Esophagus muscularis mucosa (tissue), 4 donors: ENCODE measurements at regions not wholly inside any gene's neighbourhood (a gene's known extent, or its start where the extent isn't known, plus 50 kb on each side); places are given as distances from the start of the nearest gene placed in this dataset.

Experiments
- DNase-seq: peaks from one replicate; pipeline ENCODE4 v3.0.0-alpha.2; 2017; ENCODE audit errors: extremely low spot score
- H3K27ac ChIP-seq, 4 donors: fragments of 200-600 bp; sonication (generic); replicated peaks in 1 of 4; 1 replicate in 3 of 4; 2 replicates in 1 of 4; pipeline ENCODE4 v1.5.1; 2016 to 2019; ENCODE audit warnings: mild to moderate bottlenecking in 1 of 4
- H3K27me3 ChIP-seq, 4 donors: fragments of 200-600 bp; sonication (generic); one replicate each; pipeline versions ENCODE4 v1.5.1 to v1.6.0; 2016 to 2019
- H3K36me3 ChIP-seq, 4 donors: fragments of 200-600 bp; sonication (generic); one replicate each; pipeline ENCODE4 v1.5.1; 2016 to 2019
- H3K4me1 ChIP-seq, 4 donors: fragments of 200-600 bp; sonication (generic); one replicate each; pipeline ENCODE4 v1.5.1; 2016 to 2019
- H3K4me3 ChIP-seq, 4 donors: fragments of 200-600 bp; sonication (generic); 1 replicate in 2 of 4; 2 replicates in 2 of 4; pipeline ENCODE4 v1.5.1; 2016 to 2019; ENCODE audit warnings: mild to moderate bottlenecking in 4 of 4, moderate library complexity in 1 of 4
- H3K9me3 ChIP-seq, 4 donors: fragments of 200-600 bp; sonication (generic); 1 replicate in 3 of 4; 2 replicates in 1 of 4; pipeline ENCODE4 v1.5.1; 2016 to 2019
- CTCF ChIP-seq, 3 experiments: fragments of 200-600 bp in 2 of 3; fragments of 450-650 bp in 1 of 3; sonication (generic) in 2 of 3; IDR thresholded peaks; one replicate each; pipeline ENCODE4 v1.5.1; 2017 to 2019; ENCODE audit warnings: antibody characterized with exemption in 3 of 3, mild to moderate bottlenecking in 2 of 3, moderate library complexity in 1 of 3
- EP300 ChIP-seq: sonication (generic); formaldehyde crosslinking; IDR thresholded peaks from one replicate; pipeline ENCODE4 v1.6.1; 2017; ENCODE audit warnings: antibody characterized with exemption
- POLR2A ChIP-seq: fragments of 450-650 bp; IDR thresholded peaks from one replicate; pipeline ENCODE4 v1.6.1; 2017; ENCODE audit warnings: antibody characterized with exemption, moderate library complexity, mild to moderate bottlenecking, low read depth
- POLR2AphosphoS5 ChIP-seq, 2 donors: sonication (generic); formaldehyde crosslinking; IDR thresholded peaks; one replicate each; pipeline ENCODE4 v1.6.1; 2017; ENCODE audit warnings: antibody characterized with exemption in 2 of 2
- WGBS: methylation state at CpG from one replicate; pipeline ENCODE4 v1.1.5; 2018; 5-methylcytosine and 5-hydroxymethylcytosine counted together
- intact Hi-C: fragments of 100-400 bp; cut with DNase I; formaldehyde crosslinking; loops from one replicate; pipeline ENCODE4 v1.15.1; 2023

GRCh38 chr1:87786229-87786628 lies 457.5 kb downstream of the LMO4 start:
- Histone ChIP-seq H3K27me3 (no peaks in the 10 kb centered on the region), H3K36me3 (no peaks in the 10 kb centered on the region), H3K9me3 (no peaks in the 10 kb centered on the region), H3K4me3 (no peak overlapping the region), H3K4me1 (peaks cover 0 to 15% (median 9%) of the 10 kb centered on the region in 4 donors), H3K27ac (no peak overlapping the region)
- intact Hi-C loops, result no loop called here
- DNase-seq, result no peak
- WGBS, result 93% methylated on average over 1 of the region's 1 CpG
- TF ChIP-seq POLR2AphosphoS5 (IDR thresholded peaks at IDR 0.05) (no peak), CTCF (IDR thresholded peaks at IDR 0.05) (no peak), EP300 (no peak), POLR2A (no peak)

- DNase-seq, result no peak
- peaks cover 0 to 7% (median 5%) of the 10 kb centered on the region in 4 donors for H3K4me1 ChIP-seq
- no peaks in the 10 kb centered on the region for H3K36me3 ChIP-seq
- no peaks in the 10 kb centered on the region for H3K27me3 ChIP-seq
- no peak for TF ChIP-seq EP300
- TF ChIP-seq CTCF (IDR thresholded peaks at IDR 0.05), result no peak
- no peak for TF ChIP-seq POLR2A
- TF ChIP-seq POLR2AphosphoS5 (IDR thresholded peaks at IDR 0.05), result no peak
- H3K4me3 ChIP-seq, result no peak overlapping the region
- 90% methylated on average over 5 of the region's 5 CpGs for WGBS
- intact Hi-C loops, result no loop called here
- H3K9me3 ChIP-seq, result no peaks in the 10 kb centered on the region
- no peak overlapping the region for H3K27ac ChIP-seq
Observed at GRCh38 chr1:87786861-87787545, 458.3 kb downstream of the LMO4 start.

- Histone ChIP-seq H3K4me1 (peaks cover 0 to 2% (median 0%) of the 10 kb centered on the region in 4 donors), H3K27ac (no peak overlapping the region), H3K4me3 (no peak overlapping the region), H3K36me3 (no peaks in the 10 kb centered on the region), H3K27me3 (no peaks in the 10 kb centered on the region), H3K9me3 (no peaks in the 10 kb centered on the region)
- 54% methylated on average over 3 of the region's 3 CpGs for WGBS
- DNase-seq, result no peak
- no peak for TF ChIP-seq POLR2AphosphoS5 (IDR thresholded peaks at IDR 0.05)
- TF ChIP-seq POLR2A, result no peak
- TF ChIP-seq EP300, result no peak
- TF ChIP-seq CTCF (IDR thresholded peaks at IDR 0.05), result no peak
- intact Hi-C loops, result no loop called here
Observed at GRCh38 chr1:87787551-87787950, 458.9 kb downstream of the LMO4 start.

- Histone ChIP-seq H3K9me3 (no peaks in the 10 kb centered on the region), H3K4me1 (peaks cover 0 to 8% (median 0%) of the 10 kb centered on the region in 4 donors), H3K4me3 (no peak overlapping the region), H3K36me3 (no peaks in the 10 kb centered on the region), H3K27ac (no peak overlapping the region), H3K27me3 (no peaks in the 10 kb centered on the region)
- intact Hi-C loops, result no loop called here
- 86% methylated on average over 2 of the region's 2 CpGs for WGBS
- DNase-seq, result no peak
- TF ChIP-seq POLR2AphosphoS5 (IDR thresholded peaks at IDR 0.05) (no peak), POLR2A (no peak), CTCF (IDR thresholded peaks at IDR 0.05) (no peak), EP300 (no peak)
Observed at GRCh38 chr1:87790756-87791155, 462.1 kb downstream of the LMO4 start.
